RWPE2 (cell line): ENCODE measurements at regions not wholly inside any gene's neighbourhood (a gene's known extent, or its start where the extent isn't known, plus 50 kb on each side); places are given as distances from the start of the nearest gene placed in this dataset.

Experiments used
- ATAC-seq: fragments of 200-7000 bp; cut with Tn5 transposase; 3 replicates; pipeline ENCODE4 v1.9.1; 2021; ENCODE audit warnings: low read depth
- DNase-seq: peaks from one replicate; pipeline ENCODE4 v3.0.0-alpha.2; 2020; ENCODE audit warnings: low spot score
- H3K27ac ChIP-seq: fragments of 450-650 bp; 2 replicates; pipeline ENCODE4 v1.5.1; 2017; ENCODE audit warnings: mild to moderate bottlenecking; ENCODE audit not compliant: poor library complexity, severe bottlenecking
- H3K27me3 ChIP-seq: fragments of 250-450 bp; sonication (Bioruptor Pico); 2 replicates; pipeline ENCODE4 v1.5.1; 2021; ENCODE audit warnings: mild to moderate bottlenecking, moderate library complexity; ENCODE audit not compliant: insufficient read depth, poor library complexity, severe bottlenecking
- H3K36me3 ChIP-seq: fragments of 250-450 bp; sonication (Bioruptor Pico); 2 replicates; pipeline ENCODE4 v1.5.1; 2020; ENCODE audit warnings: low read depth, mild to moderate bottlenecking, moderate library complexity
- H3K4me1 ChIP-seq: fragments of 250-450 bp; sonication (Bioruptor Pico); 2 replicates; pipeline ENCODE4 v1.5.1; 2021; ENCODE audit warnings: mild to moderate bottlenecking, moderate library complexity; ENCODE audit not compliant: insufficient read depth, poor library complexity, severe bottlenecking
- H3K4me3 ChIP-seq: fragments of 250-450 bp; sonication (Bioruptor Pico); 2 replicates; pipeline ENCODE4 v1.5.1; 2021; ENCODE audit warnings: mild to moderate bottlenecking, moderate library complexity; ENCODE audit not compliant: severe bottlenecking
- H3K9me3 ChIP-seq: fragments of 250-450 bp; sonication (Bioruptor Pico); 2 replicates; pipeline ENCODE4 v1.5.1; 2021; ENCODE audit warnings: mild to moderate bottlenecking, moderate library complexity; ENCODE audit not compliant: severe bottlenecking
- CTCF ChIP-seq: fragments of 450-650 bp; IDR thresholded peaks from one replicate; pipeline ENCODE4 v1.5.1; 2017; ENCODE audit warnings: mild to moderate bottlenecking, moderate library complexity; ENCODE audit not compliant: poor library complexity, severe bottlenecking

GRCh38 chr14:86027990-86028389 is 498.0 kb downstream of the FLRT2 start:
- no peak overlapping the region for H3K4me3 ChIP-seq
- no peaks in the 10 kb centered on the region for H3K4me1 ChIP-seq
- DNase-seq (no peak), ATAC-seq (no peak)
- H3K27ac ChIP-seq, result no peak overlapping the region
- no peaks in the 10 kb centered on the region for H3K27me3 ChIP-seq
- no peaks in the 10 kb centered on the region for H3K9me3 ChIP-seq
- H3K36me3 ChIP-seq, result no peaks in the 10 kb centered on the region
- TF ChIP-seq CTCF, result no peak

GRCh38 chr14:86027144-86027543 is 497.2 kb downstream of the FLRT2 start:
- Histone ChIP-seq H3K27ac (no peak overlapping the region), H3K27me3 (no peaks in the 10 kb centered on the region), H3K36me3 (no peaks in the 10 kb centered on the region), H3K4me1 (no peaks in the 10 kb centered on the region), H3K9me3 (no peaks in the 10 kb centered on the region), H3K4me3 (no peak overlapping the region)
- DNase-seq, result no peak
- TF ChIP-seq CTCF, result no peak
- ATAC-seq, result no peak

GRCh38 chr14:86022031-86022629 is 492.2 kb downstream of the FLRT2 start:
- no peaks in the 10 kb centered on the region for H3K9me3 ChIP-seq
- H3K36me3 ChIP-seq, result no peaks in the 10 kb centered on the region
- no peak for ATAC-seq
- no peaks in the 10 kb centered on the region for H3K4me1 ChIP-seq
- DNase-seq, result no peak
- no peak overlapping the region for H3K4me3 ChIP-seq
- no peaks in the 10 kb centered on the region for H3K27me3 ChIP-seq
- no peak for TF ChIP-seq CTCF
- no peak overlapping the region for H3K27ac ChIP-seq

GRCh38 chr14:86020841-86021240 is 490.9 kb downstream of the FLRT2 start:
- H3K4me3 ChIP-seq, result no peak overlapping the region
- no peaks in the 10 kb centered on the region for H3K36me3 ChIP-seq
- ATAC-seq (no peak), DNase-seq (no peak)
- H3K9me3 ChIP-seq, result no peaks in the 10 kb centered on the region
- no peaks in the 10 kb centered on the region for H3K27me3 ChIP-seq
- no peak for TF ChIP-seq CTCF
- no peaks in the 10 kb centered on the region for H3K4me1 ChIP-seq
- H3K27ac ChIP-seq, result no peak overlapping the region

GRCh38 chr14:86015941-86016340 is 486.0 kb downstream of the FLRT2 start:
- no peaks in the 10 kb centered on the region for H3K27me3 ChIP-seq

More at GRCh38 chr14:86015941-86016340, 486.0 kb downstream of the FLRT2 start:
- DNase-seq (no peak), ATAC-seq (peak; percentile 17; the same call in 1 of the 3 replicates)
- Histone ChIP-seq H3K27ac (no peak overlapping the region), H3K4me1 (no peaks in the 10 kb centered on the region), H3K36me3 (no peaks in the 10 kb centered on the region), H3K9me3 (no peaks in the 10 kb centered on the region), H3K4me3 (no peak overlapping the region)
- no peak for TF ChIP-seq CTCF
